Pancreas (tissue), 10 donors: ENCODE measurements at regions not wholly inside any gene's neighbourhood (a gene's known extent, or its start where the extent isn't known, plus 50 kb on each side); places are given as distances from the start of the nearest gene placed in this dataset.

ENCODE experiments used
- ATAC-seq, 4 donors: fragments of 200-7000 bp; cut with Tn5 transposase; one replicate each; pipeline versions ENCODE4 v1.8.0 to v1.9.1; 2020; ENCODE audit warnings: mild to moderate bottlenecking in 4 of 4, moderate library complexity in 4 of 4
- DNase-seq, 6 donors: peaks; one replicate each; pipeline ENCODE4 v3.0.0-alpha.2; 2020
- FAIRE-seq: peaks from 2 replicates; lab custom pipeline; 2012; peaks lifted over from hg19 to GRCh38; lab: Jason Lieb, UNC
- H3K27ac ChIP-seq, 4 donors: fragments of 200-600 bp; sonication (generic); 1 replicate in 3 of 4; 2 replicates in 1 of 4; pipeline versions ENCODE4 v1.5.0 to v1.8.0; 2020
- H3K27me3 ChIP-seq, 4 donors: fragments of 200-600 bp; one replicate each; pipeline ENCODE4 v1.8.0; 2021
- H3K36me3 ChIP-seq, 3 donors: fragments of 200-600 bp; sonication (generic) in 1 of 3; one replicate each; pipeline versions ENCODE4 v1.5.0 to v1.8.0; 2020 to 2021
- H3K4me1 ChIP-seq, 3 donors: fragments of 200-600 bp; one replicate each; pipeline ENCODE4 v1.8.0; 2021
- H3K4me3 ChIP-seq, 4 donors: fragments of 200-600 bp; sonication (generic) in 2 of 4; one replicate each; pipeline versions ENCODE4 v1.5.0 to v1.8.0; 2020 to 2021
- H3K9me3 ChIP-seq, 4 donors: fragments of 200-600 bp; one replicate each; pipeline ENCODE4 v1.8.0; 2021
- WGBS, 2 donors: extraction: QIAGEN DNeasy Blood & Tissue Kit; methylation state at CpG; one replicate each; pipeline ENCODE4 v1.1.7; 2013; 5-methylcytosine and 5-hydroxymethylcytosine counted together
- intact Hi-C, 3 donors: fragments of 100-400 bp; cut with DNase I; formaldehyde crosslinking; loops; one replicate each; pipeline versions ENCODE4 v1.11.1 to v1.14.2; 2022
- TF ChIP-seq, protein P1 (sequence below), 4 donors: fragments of 200-600 bp; sonication (generic) in 3 of 4; IDR thresholded peaks; one replicate each; pipeline versions ENCODE4 v1.5.0 to v1.8.0; 2021; ENCODE audit warnings: antibody characterized with exemption in 4 of 4
- donor health status: healthy with polysubstance abuse.
- donor health status: DM: no; HTN: no; CAD: no; lungs with moderate emphysema.
- donor health status: DM: no; HTN: no; CAD: no.
- donor health status: control.
- donor health status: control.
- donor health status: Bipolar disorder and iron deficiency.
- donor health status: DM: yes; HTN: yes; CAD: no.
- donor health status: DM: no; HTN: no; CAD: no.
- donor health status: DM: no; HTN: no; CAD: no.
- donor health status: DM: yes; HTN: yes; CAD: no.

DNA sequence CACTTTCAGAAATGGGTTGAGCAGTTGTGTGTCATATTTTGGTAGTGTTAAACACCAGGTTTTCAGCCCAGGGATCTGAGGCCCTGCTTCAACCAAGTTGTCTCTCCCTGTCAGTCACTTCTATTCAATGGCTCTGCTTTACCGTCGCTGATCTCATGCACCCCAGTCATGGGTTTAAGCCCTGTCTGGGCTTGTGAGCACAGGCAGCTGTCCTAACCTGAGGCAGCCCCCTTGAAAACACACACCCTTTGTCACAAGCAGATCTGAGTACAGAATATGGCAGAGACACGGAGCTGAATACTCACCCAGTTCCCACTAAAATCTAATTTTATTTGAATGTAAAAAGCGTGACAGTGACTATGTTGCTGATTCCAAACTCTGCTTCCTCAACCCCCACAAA is 110.6 kb upstream of the GLI3 start:
- TF ChIP-seq, protein P1, sequence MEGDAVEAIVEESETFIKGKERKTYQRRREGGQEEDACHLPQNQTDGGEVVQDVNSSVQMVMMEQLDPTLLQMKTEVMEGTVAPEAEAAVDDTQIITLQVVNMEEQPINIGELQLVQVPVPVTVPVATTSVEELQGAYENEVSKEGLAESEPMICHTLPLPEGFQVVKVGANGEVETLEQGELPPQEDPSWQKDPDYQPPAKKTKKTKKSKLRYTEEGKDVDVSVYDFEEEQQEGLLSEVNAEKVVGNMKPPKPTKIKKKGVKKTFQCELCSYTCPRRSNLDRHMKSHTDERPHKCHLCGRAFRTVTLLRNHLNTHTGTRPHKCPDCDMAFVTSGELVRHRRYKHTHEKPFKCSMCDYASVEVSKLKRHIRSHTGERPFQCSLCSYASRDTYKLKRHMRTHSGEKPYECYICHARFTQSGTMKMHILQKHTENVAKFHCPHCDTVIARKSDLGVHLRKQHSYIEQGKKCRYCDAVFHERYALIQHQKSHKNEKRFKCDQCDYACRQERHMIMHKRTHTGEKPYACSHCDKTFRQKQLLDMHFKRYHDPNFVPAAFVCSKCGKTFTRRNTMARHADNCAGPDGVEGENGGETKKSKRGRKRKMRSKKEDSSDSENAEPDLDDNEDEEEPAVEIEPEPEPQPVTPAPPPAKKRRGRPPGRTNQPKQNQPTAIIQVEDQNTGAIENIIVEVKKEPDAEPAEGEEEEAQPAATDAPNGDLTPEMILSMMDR (IDR thresholded peaks at IDR 0.05) = no peak
- H3K36me3 ChIP-seq = no peaks in the 10 kb centered on the region
- FAIRE-seq (no peak), DNase-seq (no peak), ATAC-seq (no peak)
- H3K4me3 ChIP-seq = no peak overlapping the region
- no peaks in the 10 kb centered on the region for H3K27me3 ChIP-seq
- 54 to 69% methylated on average over 4 of the region's 4 CpGs for WGBS, 2 donors
- H3K4me1 ChIP-seq = no peaks in the 10 kb centered on the region
- no peak overlapping the region for H3K27ac ChIP-seq
- intact Hi-C loops = no loop called here
- no peaks in the 10 kb centered on the region for H3K9me3 ChIP-seq

DNA sequence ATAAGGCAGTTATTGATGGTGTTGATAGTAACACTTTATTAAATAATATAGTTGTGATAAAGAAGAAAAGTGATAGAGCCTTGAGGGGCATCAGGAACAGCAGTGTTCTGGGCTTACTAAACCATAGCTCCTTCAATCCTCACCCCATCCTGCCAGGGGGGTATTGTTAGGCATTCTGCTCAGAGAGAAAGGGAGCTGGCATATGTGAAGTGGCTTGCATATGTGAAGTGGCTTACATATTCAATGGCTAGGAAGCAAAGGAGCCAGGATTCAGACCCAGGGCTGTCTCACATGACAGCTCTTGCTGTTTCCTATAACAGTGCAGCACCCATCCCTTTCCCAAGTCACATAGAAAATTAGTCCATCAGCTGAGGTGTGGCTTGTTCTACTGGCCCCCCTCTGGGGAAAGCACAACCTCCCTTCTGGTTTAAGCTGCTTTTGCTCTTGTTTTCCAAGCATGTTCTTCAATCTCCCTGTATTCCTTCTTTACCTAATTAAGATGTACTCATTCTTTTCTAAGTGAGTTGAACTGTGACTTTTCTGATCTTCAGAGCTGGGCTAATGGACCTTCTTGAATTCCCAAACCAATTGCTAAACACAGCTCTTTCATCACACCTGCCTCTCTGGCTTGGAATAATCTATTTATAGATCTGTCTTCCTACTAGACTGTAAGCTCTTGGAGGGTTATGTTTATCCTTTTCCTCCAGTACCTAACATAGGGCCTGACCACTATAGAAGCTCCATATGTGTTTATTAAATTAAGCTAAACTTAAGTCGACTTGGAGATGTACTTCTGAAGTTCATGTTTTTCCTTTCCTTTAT is 108.7 kb upstream of the GLI3 start:
- WGBS, 2 donors = 18 to 32% methylated on average over 1 of the region's 1 CpG
- intact Hi-C loops = no loop called here
- Histone ChIP-seq H3K4me3 (no peak overlapping the region), H3K9me3 (no peaks in the 10 kb centered on the region), H3K27ac (no peak overlapping the region), H3K27me3 (no peaks in the 10 kb centered on the region), H3K4me1 (no peaks in the 10 kb centered on the region), H3K36me3 (no peaks in the 10 kb centered on the region)
- no peak for FAIRE-seq
- ATAC-seq = no peak
- TF ChIP-seq, protein P1 (IDR thresholded peaks at IDR 0.05) = no peak
- no peak for DNase-seq

DNA sequence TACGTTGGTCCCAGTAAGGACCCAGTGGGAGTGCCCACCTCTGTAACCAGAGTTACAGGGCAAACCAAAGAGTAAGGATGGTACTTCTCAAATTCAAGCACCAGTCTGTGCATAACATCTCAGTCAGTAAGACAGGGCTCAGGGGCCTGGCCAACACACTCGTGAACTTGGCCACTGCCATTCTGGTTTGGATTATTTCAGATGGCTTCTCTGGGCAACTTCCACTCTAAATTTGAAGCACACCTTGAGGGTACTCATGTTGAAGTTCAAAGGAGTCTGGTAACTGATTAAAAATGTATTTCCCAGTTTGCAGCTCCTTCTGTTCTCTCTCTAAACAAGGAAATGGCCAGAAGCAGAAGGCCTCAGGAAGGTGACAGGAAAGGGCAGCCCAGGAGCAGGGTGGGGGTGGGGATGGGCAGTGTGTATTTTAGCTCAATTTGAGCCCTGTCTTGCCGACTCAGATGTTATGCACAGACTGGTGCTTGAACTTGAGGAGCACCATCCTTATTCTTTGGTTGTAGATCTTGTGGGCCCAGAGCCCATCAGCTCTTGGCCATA is 107.3 kb upstream of the GLI3 start:
- no peaks in the 10 kb centered on the region for H3K4me1 ChIP-seq
- H3K27ac ChIP-seq = no peak overlapping the region
- H3K9me3 ChIP-seq = no peaks in the 10 kb centered on the region
- H3K4me3 ChIP-seq = no peak overlapping the region
- H3K36me3 ChIP-seq = no peaks in the 10 kb centered on the region
- no peaks in the 10 kb centered on the region for H3K27me3 ChIP-seq
- intact Hi-C loops = no loop called here
- ATAC-seq = no peak
- WGBS, 2 donors = 31 to 33% methylated on average over 3 of the region's 3 CpGs
- TF ChIP-seq, protein P1 (IDR thresholded peaks at IDR 0.05) = no peak
- FAIRE-seq = no peak
- no peak for DNase-seq

DNA sequence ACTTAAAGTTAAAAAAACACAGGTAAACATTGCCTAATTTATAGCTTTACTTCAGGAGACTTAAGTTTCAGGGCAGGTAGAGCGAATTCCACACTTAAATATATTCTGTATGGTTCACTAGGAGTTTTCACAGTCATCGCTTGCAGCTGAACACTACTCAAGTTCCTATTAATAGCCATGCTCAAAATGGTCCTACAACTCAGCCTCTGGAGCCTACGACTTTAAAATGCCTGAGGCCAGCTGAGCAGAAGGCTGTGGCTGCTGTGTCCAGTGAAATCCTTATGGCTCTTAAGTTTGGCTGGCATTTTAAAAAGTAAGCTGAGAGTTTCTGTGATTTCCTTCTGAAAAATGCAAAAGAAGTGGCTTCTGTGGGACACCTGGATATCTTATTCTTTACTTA is 105.4 kb upstream of the GLI3 start:
- Histone ChIP-seq H3K27me3 (no peaks in the 10 kb centered on the region), H3K36me3 (no peaks in the 10 kb centered on the region), H3K4me1 (no peaks in the 10 kb centered on the region), H3K4me3 (no peak overlapping the region), H3K27ac (no peak overlapping the region), H3K9me3 (no peaks in the 10 kb centered on the region)
- intact Hi-C loops = no loop called here
- no peak for FAIRE-seq
- DNase-seq = no peak
- no peak for ATAC-seq
- WGBS, 2 donors = 47 to 56% methylated on average over 3 of the region's 3 CpGs
- TF ChIP-seq, protein P1 (IDR thresholded peaks at IDR 0.05) = no peak

DNA sequence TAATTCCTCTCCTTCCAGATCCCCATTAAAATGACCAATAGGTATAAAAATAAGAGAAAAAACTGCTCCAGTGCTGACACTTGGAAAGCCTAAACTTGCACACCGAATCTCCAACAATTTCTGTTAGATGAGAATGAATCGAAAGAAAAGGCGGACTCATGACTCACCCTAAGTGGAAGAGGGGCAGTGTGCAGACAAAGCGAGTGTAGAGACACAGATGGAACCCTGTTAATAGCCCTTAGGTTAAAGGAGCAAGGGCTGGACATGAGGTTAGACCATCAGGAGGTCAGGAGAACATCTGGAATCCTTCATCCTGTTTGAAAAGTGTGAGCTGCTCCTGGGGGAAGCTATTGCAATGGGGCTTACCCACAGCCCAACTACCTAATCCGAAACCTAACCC is 103.4 kb upstream of the GLI3 start:
- WGBS, 2 donors = 53 to 65% methylated on average over 5 of the region's 5 CpGs
- Histone ChIP-seq H3K27me3 (no peaks in the 10 kb centered on the region), H3K4me1 (no peaks in the 10 kb centered on the region), H3K27ac (no peak overlapping the region), H3K4me3 (no peak overlapping the region), H3K36me3 (no peaks in the 10 kb centered on the region), H3K9me3 (no peaks in the 10 kb centered on the region)
- intact Hi-C loops = no loop called here
- no peak for FAIRE-seq
- ATAC-seq = no peak
- no peak for DNase-seq
- TF ChIP-seq, protein P1 (IDR thresholded peaks at IDR 0.05) = no peak
